ENCODE measurements at regions not wholly inside any gene's neighbourhood (a gene's known extent, or its start where the extent isn't known, plus 50 kb on each side); places are given as distances from the start of the nearest gene placed in this dataset.

DNA sequence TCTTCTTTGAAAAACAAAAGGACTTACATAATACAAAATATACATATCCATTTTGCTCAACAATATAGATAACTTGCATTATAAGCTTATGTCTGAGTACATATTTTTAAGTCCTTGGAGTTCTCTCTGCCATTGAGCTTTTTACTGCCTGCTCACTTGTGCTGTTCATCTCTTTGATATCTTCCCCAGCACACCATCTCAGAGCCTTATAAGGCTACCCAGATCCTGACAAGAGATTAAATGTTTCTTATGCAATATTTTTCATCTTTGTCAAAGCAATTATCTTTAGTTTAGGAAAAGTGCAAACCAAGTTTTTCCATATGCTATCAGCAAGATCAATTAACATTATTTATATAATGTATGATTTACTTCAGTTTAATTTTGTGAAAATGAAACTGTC lies 60.7 kb upstream of the ITGA1 start:
- no peak for DNase-seq
- TF ChIP-seq CTCF (IDR thresholded peaks at IDR 0.05) = no peak
- Histone ChIP-seq H3K27ac (no peak overlapping the region), H3K9me3 (no peaks in the 10 kb centered on the region), H3K4me3 (no peak overlapping the region), H3K4me1 (no peaks in the 10 kb centered on the region), H3K27me3 (ENCODE audit: insufficient read depth in 3 of 3, low read length in 2 of 3) (no peaks in the 10 kb centered on the region), H3K36me3 (ENCODE audit: insufficient read depth in 1 of 2, low read depth in 1 of 2) (no peaks in the 10 kb centered on the region)
- intact Hi-C loops (cut with DNase I) = no loop called here
- no peak for ATAC-seq

GRCh38 chr5:52727576-52727975 lies 60.1 kb upstream of the ITGA1 start:
- TF ChIP-seq CTCF (IDR thresholded peaks at IDR 0.05) = no peak
- Histone ChIP-seq H3K27ac (no peak overlapping the region), H3K9me3 (no peaks in the 10 kb centered on the region), H3K4me1 (no peaks in the 10 kb centered on the region), H3K27me3 (ENCODE audit: insufficient read depth in 3 of 3, low read length in 2 of 3) (no peaks in the 10 kb centered on the region), H3K4me3 (no peak overlapping the region), H3K36me3 (ENCODE audit: insufficient read depth in 1 of 2, low read depth in 1 of 2) (no peaks in the 10 kb centered on the region)
- intact Hi-C loops (cut with DNase I) = no loop called here
- WGBS, 3 donors = 14 to 19% (median 19%) methylated on average over 6 of the region's 6 CpGs
- ATAC-seq (peak in 3 of 4 donors; percentile 37 to 61 (median 52)), DNase-seq (peak in 1 of 2 donors; percentile 43)

- H3K9me3 ChIP-seq = no peaks in the 10 kb centered on the region
- no peaks in the 10 kb centered on the region for H3K27me3 ChIP-seq (ENCODE audit: insufficient read depth in 3 of 3, low read length in 2 of 3)
- intact Hi-C loops (cut with DNase I) = no loop called here
- no peak for ATAC-seq
- H3K4me1 ChIP-seq = no peaks in the 10 kb centered on the region
- H3K4me3 ChIP-seq = no peak overlapping the region
- H3K27ac ChIP-seq = no peak overlapping the region
- H3K36me3 ChIP-seq (ENCODE audit: insufficient read depth in 1 of 2, low read depth in 1 of 2) = no peaks in the 10 kb centered on the region
- TF ChIP-seq CTCF (IDR thresholded peaks at IDR 0.05) = no peak
- 83 to 95% (median 91%) methylated on average over 3 of the region's 3 CpGs for WGBS, 3 donors
- no peak for DNase-seq
Measured at GRCh38 chr5:52728224-52728623, 59.5 kb upstream of the ITGA1 start.

- H3K4me1 ChIP-seq = no peaks in the 10 kb centered on the region
- 72 to 81% (median 75%) methylated on average over 5 of the region's 5 CpGs for WGBS, 3 donors
Measured at GRCh38 chr5:52728686-52729085, 59.0 kb upstream of the ITGA1 start.

More at GRCh38 chr5:52728686-52729085, 59.0 kb upstream of the ITGA1 start:
- no peak for ATAC-seq
- no peak for DNase-seq
- H3K9me3 ChIP-seq = no peaks in the 10 kb centered on the region
- no peaks in the 10 kb centered on the region for H3K36me3 ChIP-seq (ENCODE audit: insufficient read depth in 1 of 2, low read depth in 1 of 2)
- intact Hi-C loops (cut with DNase I) = no loop called here
- H3K27ac ChIP-seq = no peak overlapping the region
- no peak for TF ChIP-seq CTCF (IDR thresholded peaks at IDR 0.05)
- H3K4me3 ChIP-seq = no peak overlapping the region
- H3K27me3 ChIP-seq (ENCODE audit: insufficient read depth in 3 of 3, low read length in 2 of 3) = no peaks in the 10 kb centered on the region

All from psoas muscle (tissue), 7 donors.